ENCODE measurements at regions not wholly inside any gene's neighbourhood (a gene's known extent, or its start where the extent isn't known, plus 50 kb on each side); places are given as distances from the start of the nearest gene placed in this dataset.

- TF ChIP-seq POLR2A (IDR thresholded peaks at IDR 0.05): no peak
- no peak for TF ChIP-seq CTCF (IDR thresholded peaks at IDR 0.05)
Observed at GRCh38 chr13:82370316-82370715, 1512.0 kb downstream of the SLITRK1 start.
